Thoracic aorta (tissue), 2 donors: ENCODE measurements at regions not wholly inside any gene's neighbourhood (a gene's known extent, or its start where the extent isn't known, plus 50 kb on each side); places are given as distances from the start of the nearest gene placed in this dataset.

Experiments
- ATAC-seq: fragments of 150-250 bp; one replicate; pipeline ENCODE4 v1.8.0; 2017; ENCODE audit warnings: low read depth; ENCODE audit not compliant: insufficient number of reproducible peaks, low FRiP score
- DNase-seq: peaks from one replicate; pipeline ENCODE4 v3.0.0-alpha.2; 2020; ENCODE audit warnings: low spot score
- H3K27ac ChIP-seq, 2 donors: fragments of 200-600 bp; sonication (generic); 1 replicate in 1 of 2; 2 replicates in 1 of 2; pipeline ENCODE4 v1.5.1; 2016; ENCODE audit warnings: mild to moderate bottlenecking in 2 of 2, moderate library complexity in 2 of 2
- H3K27me3 ChIP-seq: fragments of 200-600 bp; sonication (generic); replicated peaks from 2 replicates; pipeline ENCODE4 v1.6.0; 2016; ENCODE audit warnings: mild to moderate bottlenecking; ENCODE audit not compliant: insufficient read depth
- H3K36me3 ChIP-seq: fragments of 200-600 bp; sonication (generic); one replicate; pipeline ENCODE4 v1.5.1; 2016
- H3K4me1 ChIP-seq, 2 donors: fragments of 200-600 bp; sonication (generic); 1 replicate in 1 of 2; 2 replicates in 1 of 2; pipeline versions ENCODE4 v1.5.1 to v1.6.0; 2016; ENCODE audit warnings: low read depth in 2 of 2, mild to moderate bottlenecking in 1 of 2; ENCODE audit not compliant: control insufficient read depth in 1 of 2
- H3K4me3 ChIP-seq: fragments of 200-600 bp; sonication (generic); 2 replicates; pipeline ENCODE4 v1.5.1; 2016; ENCODE audit warnings: mild to moderate bottlenecking
- H3K9me3 ChIP-seq: fragments of 200-600 bp; sonication (generic); 2 replicates; pipeline ENCODE4 v1.5.1; 2016
- CTCF ChIP-seq: fragments of 200-600 bp; sonication (generic); IDR thresholded peaks from one replicate; pipeline ENCODE4 v1.5.1; 2019; ENCODE audit warnings: antibody characterized with exemption

- no peak overlapping the region for H3K4me3 ChIP-seq
- ATAC-seq = no peak
Measured at GRCh38 chr13:108444448-108444847, 174.9 kb downstream of the TNFSF13B start.

GRCh38 chr13:108448891-108449290, 179.4 kb downstream of the TNFSF13B start:
- H3K27me3 ChIP-seq = no peaks in the 10 kb centered on the region
- no peak for DNase-seq
- H3K4me1 ChIP-seq = no peaks in the 10 kb centered on the region
- ATAC-seq = no peak
- H3K36me3 ChIP-seq = no peaks in the 10 kb centered on the region
- no peaks in the 10 kb centered on the region for H3K9me3 ChIP-seq
- no peak overlapping the region for H3K4me3 ChIP-seq
- no peak for TF ChIP-seq CTCF
- no peak overlapping the region for H3K27ac ChIP-seq

More at GRCh38 chr13:108444448-108444847, 174.9 kb downstream of the TNFSF13B start:
- no peaks in the 10 kb centered on the region for H3K27me3 ChIP-seq
- H3K9me3 ChIP-seq = no peaks in the 10 kb centered on the region
- H3K4me1 ChIP-seq = no peaks in the 10 kb centered on the region
- H3K27ac ChIP-seq = no peak overlapping the region
- no peaks in the 10 kb centered on the region for H3K36me3 ChIP-seq
- TF ChIP-seq CTCF = no peak
- DNase-seq = no peak

- TF ChIP-seq CTCF = no peak
- Histone ChIP-seq H3K27ac (no peak overlapping the region), H3K36me3 (no peaks in the 10 kb centered on the region), H3K9me3 (no peaks in the 10 kb centered on the region), H3K27me3 (no peaks in the 10 kb centered on the region), H3K4me3 (no peak overlapping the region), H3K4me1 (no peaks in the 10 kb centered on the region)
- ATAC-seq = no peak
- DNase-seq = no peak
Measured at GRCh38 chr13:108451121-108451520, 178.3 kb upstream of the MYO16 start.

GRCh38 chr13:108455320-108455719, 174.1 kb upstream of the MYO16 start:
- ATAC-seq (no peak), DNase-seq (no peak)
- TF ChIP-seq CTCF = no peak

GRCh38 chr13:108460043-108460442, 169.4 kb upstream of the MYO16 start:
- H3K9me3 ChIP-seq = no peaks in the 10 kb centered on the region
- H3K27me3 ChIP-seq = no peaks in the 10 kb centered on the region
- ATAC-seq (no peak), DNase-seq (no peak)
- no peaks in the 10 kb centered on the region for H3K4me1 ChIP-seq
- no peaks in the 10 kb centered on the region for H3K36me3 ChIP-seq
- no peak overlapping the region for H3K4me3 ChIP-seq
- no peak for TF ChIP-seq CTCF
- no peak overlapping the region for H3K27ac ChIP-seq

More at GRCh38 chr13:108455320-108455719, 174.1 kb upstream of the MYO16 start:
- H3K9me3 ChIP-seq = no peaks in the 10 kb centered on the region
- H3K27ac ChIP-seq = no peak overlapping the region
- H3K36me3 ChIP-seq = no peaks in the 10 kb centered on the region
- no peaks in the 10 kb centered on the region for H3K4me1 ChIP-seq
- H3K27me3 ChIP-seq = no peaks in the 10 kb centered on the region
- H3K4me3 ChIP-seq = no peak overlapping the region
